HG03460 (cell line): ENCODE measurements at regions not wholly inside any gene's neighbourhood (a gene's known extent, or its start where the extent isn't known, plus 50 kb on each side); places are given as distances from the start of the nearest gene placed in this dataset.
"Not testable (repeated sequence)": the region's sequence is repeated elsewhere in the genome, so short reads cannot be mapped to it uniquely, and the experiment has no call there.

ENCODE experiments used
- ATAC-seq: cut with Tn5 transposase; IDR thresholded peaks from one replicate; pipeline ENCODE4 v1.9.1; 2021; ENCODE audit not compliant: unreplicated experiment

DNA sequence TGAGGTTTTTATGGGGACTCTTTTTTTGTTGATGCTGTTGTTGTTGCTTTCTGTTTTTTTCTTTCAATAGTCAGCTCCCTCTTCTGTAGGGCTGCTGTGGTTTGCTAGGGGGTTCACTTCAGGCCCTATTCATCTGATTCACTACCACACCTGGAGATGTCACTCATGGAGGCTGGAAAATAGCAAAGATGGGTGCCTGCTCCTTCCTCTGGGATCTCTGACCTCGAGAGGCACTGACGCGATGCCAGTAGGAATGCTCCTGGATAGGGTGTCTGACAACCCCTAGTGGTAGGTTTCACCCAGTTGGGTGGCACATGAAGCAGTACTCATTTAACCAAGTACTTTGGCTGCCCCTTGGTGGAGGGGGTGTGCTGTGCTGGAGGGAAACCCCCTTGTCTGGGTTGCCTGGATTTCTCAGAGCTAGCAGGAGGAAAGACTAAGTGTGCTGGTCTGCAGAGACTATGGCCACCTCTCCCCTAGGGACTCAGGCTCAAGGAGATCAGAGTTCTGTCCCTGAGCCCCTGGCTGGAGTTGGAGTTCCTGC is 745.5 kb downstream of the TMTC2 start:
- no peak for ATAC-seq

DNA sequence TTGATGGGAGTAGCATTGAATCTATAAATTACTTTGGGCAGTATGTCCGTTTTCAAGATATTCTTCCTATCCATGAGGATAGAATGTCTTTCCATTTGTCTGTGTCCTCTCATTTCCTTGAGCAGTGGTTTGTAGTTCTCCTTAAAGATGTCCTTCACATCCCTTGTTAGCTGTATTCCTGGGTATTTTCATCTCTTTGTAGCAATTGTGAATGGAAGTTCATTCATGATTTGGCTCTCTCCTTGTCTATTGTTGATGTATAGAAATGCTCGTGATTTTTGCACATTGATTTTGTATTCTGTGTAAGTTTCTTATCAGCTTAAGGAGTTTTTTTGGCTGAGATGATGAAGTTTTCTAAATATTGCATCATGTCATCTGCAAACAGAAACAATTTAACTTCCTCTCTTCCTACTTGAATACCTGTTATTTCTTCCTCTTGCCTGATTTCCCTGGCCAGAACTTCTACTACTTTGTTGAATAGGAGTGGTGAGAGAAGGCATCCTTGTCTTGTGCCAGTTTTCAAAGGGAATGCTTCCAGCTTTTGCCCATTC is 741.0 kb downstream of the TMTC2 start:
- ATAC-seq = not testable (repeated sequence)

DNA sequence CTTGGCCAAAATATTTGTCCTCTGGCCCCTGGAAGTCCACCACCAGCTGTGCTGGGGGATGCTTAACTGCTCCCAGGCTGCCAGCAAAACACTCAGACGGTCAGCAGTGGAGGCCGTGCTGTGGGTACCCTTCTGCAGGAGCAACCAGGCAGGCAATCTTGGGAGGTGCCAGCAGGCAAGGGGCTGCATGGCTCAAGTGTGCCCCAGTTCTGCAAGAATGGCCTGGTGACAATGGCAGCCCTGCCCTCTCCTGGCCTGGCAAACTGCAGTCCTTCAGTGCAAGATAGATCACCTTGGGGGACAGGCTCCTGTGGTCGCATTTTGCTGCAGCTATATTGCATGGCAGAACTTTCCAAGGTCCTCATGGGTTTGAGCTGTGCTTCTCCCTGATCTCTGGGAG is 728.3 kb downstream of the TMTC2 start:
- no peak for ATAC-seq

DNA sequence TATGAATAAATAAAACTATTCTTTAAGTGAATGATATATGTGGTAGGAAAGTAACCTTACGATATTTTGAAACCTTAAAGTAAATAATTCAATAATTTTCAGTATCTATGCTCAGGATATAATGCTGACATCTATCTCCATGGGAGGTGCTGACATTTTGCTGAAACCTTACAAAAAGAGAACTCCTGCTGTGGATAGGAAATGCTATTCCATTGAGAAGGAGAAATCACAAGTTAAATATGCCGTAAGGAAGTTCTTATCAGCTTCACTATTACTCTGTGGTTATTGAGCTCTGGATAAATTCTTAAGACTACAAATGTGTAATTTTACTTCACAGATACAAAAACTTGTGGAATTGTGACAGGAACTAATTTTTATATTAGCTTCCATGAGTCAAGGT is 722.1 kb downstream of the TMTC2 start:
- no peak for ATAC-seq

DNA sequence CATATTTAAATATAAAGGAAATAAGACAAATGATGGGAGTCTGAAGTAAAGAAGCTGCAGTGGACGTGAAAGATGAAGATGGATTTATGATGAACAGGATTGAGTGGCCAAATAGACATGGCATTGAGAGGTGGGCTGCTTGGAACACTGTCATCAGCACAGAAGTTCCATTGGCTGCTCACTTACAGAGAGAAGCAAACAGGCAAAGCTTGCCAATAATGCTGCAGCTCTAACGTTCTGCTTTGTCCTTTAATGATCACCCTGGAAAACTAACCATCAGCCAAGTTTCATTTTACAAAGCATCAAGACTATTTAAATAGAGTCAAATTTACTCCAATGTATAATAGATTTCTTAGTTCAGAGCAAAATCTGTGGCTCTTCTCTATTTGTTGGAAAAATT is 721.4 kb downstream of the TMTC2 start:
- no peak for ATAC-seq

DNA sequence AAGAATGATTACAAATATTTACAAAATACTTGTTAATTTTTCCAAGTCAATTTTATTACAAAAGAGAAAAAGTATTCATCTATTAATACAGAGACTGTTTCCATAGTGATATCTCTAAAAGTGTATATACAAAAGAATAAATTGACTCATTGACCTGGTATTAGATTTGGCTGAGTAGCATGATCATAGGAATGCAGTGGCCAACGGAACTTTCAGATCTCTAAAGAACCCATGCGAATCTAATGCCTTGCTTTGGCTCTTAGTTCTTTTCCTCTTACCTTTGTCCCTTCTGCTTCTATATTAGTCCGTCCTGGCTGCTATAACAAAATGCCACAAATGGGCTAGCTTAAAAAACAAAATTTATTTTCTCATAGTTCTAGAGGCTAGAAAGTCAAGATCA is 717.8 kb downstream of the TMTC2 start:
- no peak for ATAC-seq

DNA sequence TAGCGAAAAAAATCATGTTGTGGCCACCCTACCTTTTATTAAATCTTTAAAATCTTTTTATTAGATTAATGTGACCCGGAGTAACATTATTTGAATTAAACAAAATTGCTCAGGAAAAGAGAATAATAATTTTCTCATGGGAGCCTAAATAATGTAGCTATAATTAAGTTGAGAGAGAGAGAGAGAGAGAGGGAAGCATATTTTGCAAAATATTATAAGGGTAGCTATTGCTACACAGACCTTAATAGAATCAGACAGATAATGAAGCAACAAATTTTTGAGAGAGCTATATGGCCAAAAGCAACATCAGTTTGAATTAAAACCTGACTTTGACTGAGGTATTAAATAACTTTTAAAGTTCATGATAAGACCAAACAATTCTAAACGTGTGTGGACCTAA is 703.5 kb downstream of the TMTC2 start:
- ATAC-seq = no peak

DNA sequence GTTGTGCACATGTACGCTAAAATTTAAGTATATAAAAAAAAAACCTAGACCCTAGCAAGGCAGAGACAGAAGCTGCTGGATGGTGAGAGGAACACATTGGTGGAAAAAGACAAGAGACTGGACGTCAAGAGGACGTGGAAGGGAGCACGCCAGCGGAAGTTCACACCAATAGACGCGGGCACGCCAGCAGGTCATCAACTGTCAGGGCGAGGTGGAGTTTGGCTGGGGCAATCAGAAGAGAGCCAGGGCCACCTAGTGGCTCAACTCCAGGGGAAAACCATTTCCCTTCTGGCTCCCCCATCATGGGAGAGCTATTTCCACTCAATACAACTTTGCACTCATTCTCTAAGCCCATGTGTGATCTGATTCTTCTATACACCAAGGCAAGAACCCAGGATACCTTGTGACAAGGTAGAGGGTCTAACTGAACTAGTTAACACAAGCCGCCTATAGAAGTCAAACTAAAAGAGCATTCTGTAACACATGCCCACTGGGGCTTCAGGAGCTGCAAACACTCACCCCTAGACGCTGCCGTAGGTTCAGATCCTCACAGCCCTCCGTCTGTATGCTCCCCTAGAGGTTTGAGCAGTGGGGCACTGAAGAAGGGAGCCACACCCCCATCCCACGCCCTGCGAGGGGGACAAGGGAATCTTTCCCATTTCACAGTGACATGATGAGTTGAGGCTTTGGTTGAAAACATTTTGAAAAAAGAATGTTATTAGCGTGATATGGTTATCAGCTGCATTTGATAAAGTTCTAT is 702.7 kb downstream of the TMTC2 start:
- ATAC-seq = peak; percentile 55

DNA sequence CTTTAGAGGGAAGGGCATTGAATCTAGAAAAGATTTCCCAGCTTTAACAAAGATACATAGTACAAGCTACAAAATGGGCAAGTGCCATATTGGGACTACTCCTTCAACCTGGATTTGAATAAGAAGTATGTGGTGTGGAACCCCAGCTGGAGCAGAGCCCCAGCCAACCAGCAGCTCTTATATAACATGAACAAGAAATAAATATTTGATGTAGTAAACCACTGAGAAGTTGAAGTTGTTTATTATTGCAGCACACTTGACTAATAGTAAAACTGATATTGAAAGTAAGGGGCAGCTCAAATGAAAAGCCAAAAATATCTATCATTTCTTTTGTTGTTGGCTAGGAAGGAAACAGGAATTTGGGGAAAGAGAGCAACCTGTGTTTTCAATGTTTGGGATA is 701.8 kb downstream of the TMTC2 start:
- ATAC-seq = no peak

DNA sequence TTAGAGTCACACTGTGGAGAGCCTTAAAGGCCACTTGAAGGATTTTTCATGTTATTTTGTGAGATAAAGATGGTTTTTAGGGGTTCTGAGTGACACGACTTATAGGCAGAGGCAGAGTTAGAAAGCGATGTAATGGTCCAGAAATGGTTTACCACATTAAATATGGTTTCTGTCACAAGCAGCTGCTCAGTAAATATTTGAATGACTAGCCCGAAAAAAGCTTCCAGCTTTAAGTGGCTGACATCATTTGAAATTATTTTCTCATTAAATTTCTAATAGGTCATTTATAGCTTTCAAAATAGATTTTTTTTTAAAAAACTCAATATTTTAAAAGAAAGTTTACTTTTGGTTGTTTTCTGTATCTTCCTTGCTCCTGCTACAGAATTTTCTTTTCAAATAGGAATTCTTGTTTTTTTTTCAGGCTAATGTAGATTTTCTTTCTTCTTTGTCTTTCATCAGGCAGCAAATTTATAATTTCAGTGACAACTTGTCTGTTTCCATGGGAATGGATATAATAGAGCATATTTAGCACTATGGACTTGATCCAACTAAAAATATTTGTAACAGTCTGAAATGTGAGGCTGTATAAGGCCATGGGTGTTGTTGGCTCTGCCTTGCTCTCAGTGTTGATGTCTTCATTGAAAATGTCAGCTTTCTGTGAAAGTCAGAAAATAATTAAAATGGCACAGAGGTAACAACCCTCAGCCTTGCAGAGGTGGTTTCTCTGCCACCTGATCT is 700.0 kb downstream of the TMTC2 start:
- no peak for ATAC-seq

DNA sequence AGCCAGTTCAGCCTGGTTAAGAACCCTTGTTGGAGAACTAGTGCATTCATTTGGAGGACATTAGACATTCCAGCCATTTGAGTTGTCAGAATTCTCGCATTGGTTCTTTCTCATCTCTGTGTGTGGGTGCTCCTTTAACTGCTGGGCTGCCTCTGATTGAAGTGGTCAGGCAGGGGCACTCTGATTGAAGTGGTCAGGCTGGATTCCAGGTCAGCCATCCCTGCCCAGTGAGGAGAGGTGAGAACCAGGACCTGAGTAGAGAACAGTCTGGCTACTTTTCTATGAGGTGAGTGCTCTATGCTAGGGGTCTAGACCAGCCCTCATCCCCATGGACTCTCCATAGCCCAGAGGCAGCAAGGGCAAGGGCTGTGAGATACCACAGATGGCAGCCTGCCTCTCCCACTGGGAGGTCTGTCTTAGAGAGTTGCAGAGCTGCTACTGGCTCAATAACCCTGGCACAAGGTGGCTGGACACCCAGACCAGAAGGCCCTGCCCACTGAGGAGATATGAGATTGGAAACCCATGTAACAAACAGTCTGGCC is 691.6 kb downstream of the TMTC2 start:
- no peak for ATAC-seq

DNA sequence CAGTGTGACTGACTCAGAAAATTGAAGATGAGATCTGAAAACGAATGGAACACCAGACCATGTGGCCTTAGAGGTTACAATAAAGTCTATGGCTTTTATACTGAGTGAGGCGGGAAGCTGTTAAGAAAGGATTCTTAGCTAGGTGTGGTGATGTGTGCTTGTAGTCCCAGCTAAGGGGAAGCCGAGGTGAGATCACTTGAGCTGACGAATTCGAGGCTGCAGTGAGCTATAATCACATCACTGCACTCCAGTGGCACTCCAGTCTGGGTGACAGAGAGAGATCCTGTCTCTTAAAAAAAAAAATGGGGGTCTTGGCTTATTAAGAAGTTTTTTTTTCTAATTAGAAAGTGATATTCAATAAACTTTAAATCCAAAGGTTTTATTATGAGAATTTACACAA is 678.6 kb downstream of the TMTC2 start:
- ATAC-seq = no peak

DNA sequence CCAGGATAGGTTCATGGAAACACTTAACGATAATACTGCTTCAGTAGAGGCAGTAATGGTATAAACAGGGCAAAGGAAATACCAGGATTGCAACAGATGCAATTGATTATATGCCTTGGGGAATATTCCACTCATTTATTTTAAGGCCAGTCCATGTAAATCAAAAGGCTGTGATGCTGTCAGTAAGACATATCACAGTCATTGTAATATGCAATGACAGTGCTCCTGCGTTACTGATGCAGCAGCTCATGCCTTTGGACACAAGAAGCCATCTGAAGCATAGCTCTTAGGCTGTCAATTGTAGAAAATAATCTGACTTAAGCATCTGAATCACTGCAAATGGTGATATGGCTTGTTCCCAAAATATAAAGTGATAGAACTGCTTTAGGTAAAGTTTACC is 674.8 kb downstream of the TMTC2 start:
- ATAC-seq = no peak

DNA sequence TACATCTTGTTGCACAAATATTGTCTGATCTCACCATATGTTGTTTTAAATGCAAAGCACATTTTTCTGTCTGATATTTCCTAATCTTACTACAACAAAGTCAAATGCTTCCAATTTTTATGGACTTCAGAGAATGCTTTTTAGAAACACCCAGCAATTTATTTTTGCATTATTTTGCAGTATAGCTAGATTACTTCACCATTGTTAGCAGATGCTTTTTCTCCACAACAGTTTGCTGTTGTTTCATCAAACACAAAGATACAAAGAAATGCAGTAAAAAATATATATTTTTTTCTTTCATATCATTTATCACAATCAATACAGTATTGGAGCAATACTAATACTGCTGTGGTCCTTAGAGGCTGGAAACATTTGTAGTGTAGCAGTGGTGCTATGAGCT is 674.4 kb downstream of the TMTC2 start:
- no peak for ATAC-seq

DNA sequence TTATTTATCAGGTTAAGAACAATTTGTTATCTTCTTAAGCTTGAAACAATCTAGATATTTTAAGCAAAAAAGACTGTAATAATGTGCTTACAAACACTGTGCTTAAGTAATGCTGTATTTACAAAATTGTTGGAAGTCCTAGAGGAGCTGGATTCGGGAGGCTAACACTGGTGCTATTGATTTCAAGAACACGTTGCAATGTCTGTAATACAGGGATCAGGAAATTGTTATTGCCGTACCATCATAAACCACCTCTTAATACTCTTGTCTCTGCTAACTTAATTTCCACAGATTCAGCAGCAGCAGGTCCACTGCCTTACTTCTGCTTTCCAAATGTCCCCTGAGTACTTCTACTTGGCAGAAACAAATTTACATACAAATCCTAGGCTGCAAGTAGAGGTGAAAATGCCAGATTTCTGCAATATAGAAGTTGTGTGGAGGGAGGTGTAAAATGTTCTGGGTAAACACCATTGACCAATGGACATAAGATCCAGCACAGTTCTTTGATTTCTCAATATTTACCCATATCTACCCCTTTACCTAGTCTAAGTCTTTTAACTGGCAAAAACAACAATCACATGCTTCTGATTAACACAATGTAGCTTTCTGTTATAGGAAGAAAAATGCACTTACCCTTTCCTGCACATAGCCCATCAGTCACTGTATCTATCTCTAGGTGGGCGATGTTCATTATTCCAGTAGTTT is 663.4 kb downstream of the TMTC2 start:
- no peak for ATAC-seq

DNA sequence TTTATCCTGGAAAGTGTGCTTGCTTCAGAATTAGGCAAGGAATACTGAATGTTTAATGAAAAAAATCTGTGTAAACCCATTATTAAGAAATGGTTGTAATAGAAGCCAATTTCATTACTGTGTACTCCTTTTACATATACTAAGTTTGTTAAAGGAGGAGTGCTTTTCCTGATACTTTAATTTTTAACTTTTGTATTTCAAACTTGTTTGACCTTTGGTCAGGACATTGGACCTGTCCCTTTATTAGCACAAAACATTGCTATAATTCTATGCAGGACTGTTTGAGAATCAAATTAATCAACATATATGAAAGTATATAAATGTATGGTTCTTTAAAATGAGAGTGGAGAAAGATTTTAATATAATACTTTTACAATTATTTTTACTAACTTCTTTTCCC is 659.6 kb downstream of the TMTC2 start:
- no peak for ATAC-seq

DNA sequence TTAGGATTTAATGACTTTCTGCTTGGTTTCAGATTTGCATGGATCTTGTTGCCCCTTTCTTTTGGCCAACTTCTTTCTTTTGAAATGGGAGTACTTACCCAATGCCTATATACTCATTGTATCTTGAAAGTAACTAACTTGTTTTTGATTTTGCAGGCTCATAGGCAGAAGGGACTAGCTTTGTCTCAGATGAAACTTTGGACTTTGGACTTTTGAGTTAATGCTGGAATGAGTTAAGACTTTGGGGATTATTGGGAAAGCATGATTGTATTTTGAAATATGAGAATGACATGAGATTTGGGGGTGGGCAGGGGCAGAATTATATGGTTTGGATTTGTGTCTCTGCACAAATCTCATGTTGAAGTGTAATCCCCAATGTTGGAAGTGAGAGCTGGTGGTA is 657.1 kb downstream of the TMTC2 start:
- ATAC-seq = no peak

DNA sequence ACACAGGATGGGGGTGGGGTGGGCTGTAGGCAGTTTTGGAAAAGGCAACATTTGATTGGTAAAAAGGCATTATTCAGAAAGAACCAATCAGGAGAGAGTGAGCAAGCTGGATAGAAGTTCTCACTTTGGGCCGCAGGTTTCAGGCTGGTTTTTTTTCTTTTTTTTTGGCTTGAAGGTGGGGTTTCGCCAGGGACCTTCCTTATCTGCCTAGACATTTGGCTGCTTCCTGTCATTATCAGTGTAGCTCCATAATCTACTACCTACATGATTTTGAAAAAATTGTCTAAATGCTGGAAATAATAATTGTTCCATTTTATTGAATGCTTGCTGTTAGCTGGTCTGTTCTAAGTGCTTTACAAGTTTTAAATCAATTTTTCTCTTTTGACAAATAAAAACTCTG is 649.0 kb downstream of the TMTC2 start:
- ATAC-seq = no peak

DNA sequence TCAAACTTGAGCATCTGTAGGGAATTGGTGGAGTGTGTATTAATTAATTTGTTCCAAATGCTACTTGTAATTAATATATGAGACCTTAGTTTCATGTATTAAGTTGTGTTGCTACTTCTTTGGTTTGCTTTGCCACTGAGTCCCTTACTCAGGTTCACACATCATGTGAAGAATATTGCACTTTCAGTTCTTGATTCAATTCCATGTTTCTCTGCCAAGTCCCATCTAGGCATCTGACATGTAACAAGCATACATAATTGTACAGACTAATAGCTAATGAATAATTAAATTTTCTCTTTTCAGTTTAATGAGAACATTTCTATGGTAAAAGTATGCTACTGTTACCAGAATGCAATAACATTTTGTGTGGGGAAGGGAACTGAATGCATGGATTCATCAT is 640.0 kb downstream of the TMTC2 start:
- no peak for ATAC-seq

DNA sequence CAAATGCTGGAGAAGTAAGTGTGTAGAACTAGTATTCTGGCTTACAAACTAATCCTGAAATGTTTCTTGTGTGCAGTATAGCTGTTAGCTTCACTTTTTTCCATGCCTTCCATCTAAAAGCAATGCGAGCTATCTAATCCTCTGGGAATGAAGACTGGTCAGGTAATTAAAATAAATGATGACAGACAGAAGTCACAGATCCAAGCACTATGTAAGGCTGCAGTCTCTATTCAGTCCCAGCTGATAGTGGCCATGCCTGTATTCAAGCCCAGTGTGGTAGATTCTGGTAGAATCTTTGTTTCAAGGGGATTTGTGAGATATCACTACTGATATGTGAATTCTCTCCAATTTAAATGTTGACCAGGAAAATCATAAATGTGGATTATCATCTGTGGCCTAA is 637.2 kb downstream of the TMTC2 start:
- ATAC-seq = no peak

DNA sequence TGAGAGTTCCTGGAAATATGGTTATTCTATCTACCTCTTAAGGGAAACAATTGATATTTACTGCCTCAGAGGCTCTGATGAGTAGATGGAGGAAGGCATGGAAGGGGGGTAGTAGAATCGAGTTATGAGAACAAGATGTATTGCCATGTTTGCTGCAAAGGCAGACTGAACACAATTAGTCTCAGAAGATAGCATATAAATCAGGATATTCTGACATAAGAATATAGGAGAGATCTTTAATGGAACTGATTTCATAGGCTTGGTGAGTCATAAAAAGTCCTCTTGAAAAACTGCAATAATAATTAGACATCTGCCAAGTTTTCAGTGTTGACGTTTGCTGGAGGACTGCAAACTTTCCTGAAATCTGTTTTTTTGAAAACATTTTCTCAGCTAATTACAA is 636.1 kb downstream of the TMTC2 start:
- ATAC-seq = no peak
